NCI-H1417 (cell line): ENCODE measurements at regions not wholly inside any gene's neighbourhood (a gene's known extent, or its start where the extent isn't known, plus 50 kb on each side); places are given as distances from the start of the nearest gene placed in this dataset.
"Not testable (repeated sequence)": the region's sequence is repeated elsewhere in the genome, so short reads cannot be mapped to it uniquely, and the experiment has no call there.

Source experiments
- DNase-seq, 3 experiments: peaks; one replicate each; lab custom pipeline; 2025; lab: John Stamatoyannopoulos, UW

DNA sequence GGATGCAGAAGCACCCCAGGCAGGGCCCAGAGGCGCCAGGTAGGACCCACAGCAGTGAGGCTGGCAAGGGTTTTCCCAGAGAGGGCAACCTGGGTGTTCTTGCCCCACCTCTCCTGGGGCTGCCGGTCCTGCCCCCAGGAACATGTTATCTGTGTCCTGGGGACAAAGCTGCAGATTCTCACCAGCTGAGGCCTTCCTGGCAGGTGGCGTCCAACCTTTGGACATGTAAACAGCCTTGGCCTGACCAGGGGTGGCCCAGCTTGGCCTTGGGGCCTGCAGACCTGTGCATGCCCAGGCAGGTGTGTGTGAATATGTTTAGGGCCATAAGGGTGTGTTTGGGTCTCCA lies 101.8 kb upstream of the LARP1 start:
- DNase-seq: no peak

DNA sequence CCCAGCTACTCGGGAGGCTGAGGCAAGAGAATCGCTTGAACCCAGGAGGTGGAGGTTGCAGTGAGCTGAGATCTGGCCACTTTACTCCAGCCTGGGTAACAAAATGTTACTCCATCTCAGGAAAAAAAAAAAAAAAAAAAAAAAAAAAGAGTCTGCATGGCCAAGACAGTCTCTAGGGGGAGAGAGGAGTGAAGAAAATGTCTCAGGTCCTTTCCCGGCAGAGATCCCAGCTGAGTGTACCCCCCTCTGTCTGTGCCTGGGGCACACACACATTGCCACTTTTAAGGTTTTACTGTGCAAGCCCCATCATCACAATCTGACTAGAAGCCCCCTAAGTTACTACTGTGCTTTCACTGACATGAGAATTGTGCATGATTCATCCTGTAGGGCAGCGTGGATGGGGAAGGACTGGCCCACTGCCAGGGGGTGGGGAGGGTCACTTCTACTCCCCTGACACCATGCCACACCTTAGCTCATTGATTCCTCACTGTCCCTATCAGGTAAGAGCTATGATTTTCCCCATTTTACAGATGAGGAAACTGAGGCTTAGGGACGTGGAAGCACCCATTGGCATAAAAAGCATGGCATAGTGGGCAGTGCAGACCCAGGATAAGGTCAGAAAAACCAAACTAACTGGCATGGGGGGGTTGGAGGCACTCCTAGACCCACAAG lies 102.3 kb upstream of the LARP1 start:
- no peak for DNase-seq

DNA sequence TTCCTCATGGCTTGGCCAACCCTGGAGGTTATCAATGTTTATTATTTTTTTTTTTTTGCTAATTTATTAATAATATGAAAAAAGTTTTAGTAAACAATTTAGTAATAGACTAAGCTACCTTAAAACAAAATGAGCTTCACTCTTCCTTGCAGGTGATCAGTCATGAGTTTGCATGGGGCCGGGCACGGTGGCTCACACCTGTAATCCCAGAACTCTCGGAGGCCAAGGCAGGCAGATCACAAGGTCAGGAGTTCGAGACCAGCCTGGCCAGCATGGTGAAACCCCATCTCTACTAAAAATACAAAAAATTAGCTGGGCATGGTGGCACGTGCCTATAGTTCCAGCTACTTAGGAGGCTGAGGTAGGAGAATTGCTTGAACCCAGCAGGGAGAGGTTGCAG lies 103.4 kb upstream of the LARP1 start:
- DNase-seq: not testable (repeated sequence)

DNA sequence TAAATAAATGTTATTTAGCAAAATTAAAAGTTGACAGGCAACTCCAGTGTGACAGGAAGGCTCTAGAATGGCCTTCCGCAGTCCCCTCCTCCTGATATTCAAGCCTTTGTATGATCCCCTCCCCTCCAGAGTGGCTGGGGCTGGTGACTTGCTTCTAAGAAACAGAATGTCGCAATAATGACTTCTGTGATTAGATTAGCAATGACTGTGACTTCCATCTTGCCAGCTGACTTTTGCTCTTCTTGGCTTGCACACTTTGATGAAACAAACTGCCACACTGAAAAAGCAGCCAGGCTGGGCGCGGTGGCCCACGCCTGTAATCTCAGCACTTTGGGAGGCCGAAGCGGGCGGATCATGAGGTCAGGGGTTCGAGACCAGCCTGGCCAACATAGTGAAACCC lies 106.5 kb upstream of the LARP1 start:
- DNase-seq: no peak

DNA sequence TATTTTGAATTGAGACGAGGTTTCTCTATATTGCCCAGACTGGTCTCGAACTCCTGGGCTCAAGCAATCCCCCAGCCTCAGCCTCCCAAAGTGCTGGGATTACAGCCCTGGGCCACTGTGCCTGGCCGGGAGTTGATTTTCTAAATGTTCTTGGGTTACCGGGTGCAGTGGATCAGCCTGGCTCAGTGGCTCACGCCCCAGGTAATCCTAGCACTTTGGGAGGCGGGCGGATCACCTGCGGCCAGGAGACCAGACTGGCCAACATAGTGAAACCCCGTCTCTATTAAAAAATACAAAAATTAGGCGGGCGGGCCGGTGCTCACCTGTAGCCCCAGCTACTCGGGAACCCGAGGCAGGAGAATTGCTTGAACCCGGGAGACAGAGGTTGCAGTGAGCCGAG lies 106.9 kb upstream of the LARP1 start:
- DNase-seq: no peak

DNA sequence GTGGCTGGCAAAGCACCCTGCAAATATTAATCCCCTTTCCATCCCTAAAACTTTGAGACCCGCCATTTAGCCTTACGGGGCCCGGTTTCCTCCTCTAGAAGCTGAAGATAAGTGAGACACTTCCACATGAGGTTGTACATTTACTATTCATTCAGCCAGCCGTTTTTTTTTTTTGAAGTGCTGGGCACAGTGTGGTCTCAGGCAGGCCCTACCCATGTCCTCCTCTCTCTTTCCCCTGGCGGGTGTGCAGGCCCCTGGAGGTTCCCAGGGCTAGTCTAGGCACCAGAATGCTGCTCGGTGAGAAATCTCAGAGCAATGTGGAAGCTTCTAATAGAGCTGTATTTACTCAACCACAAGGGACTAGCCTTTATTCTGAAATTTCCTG lies 107.4 kb upstream of the LARP1 start:
- no peak for DNase-seq

DNA sequence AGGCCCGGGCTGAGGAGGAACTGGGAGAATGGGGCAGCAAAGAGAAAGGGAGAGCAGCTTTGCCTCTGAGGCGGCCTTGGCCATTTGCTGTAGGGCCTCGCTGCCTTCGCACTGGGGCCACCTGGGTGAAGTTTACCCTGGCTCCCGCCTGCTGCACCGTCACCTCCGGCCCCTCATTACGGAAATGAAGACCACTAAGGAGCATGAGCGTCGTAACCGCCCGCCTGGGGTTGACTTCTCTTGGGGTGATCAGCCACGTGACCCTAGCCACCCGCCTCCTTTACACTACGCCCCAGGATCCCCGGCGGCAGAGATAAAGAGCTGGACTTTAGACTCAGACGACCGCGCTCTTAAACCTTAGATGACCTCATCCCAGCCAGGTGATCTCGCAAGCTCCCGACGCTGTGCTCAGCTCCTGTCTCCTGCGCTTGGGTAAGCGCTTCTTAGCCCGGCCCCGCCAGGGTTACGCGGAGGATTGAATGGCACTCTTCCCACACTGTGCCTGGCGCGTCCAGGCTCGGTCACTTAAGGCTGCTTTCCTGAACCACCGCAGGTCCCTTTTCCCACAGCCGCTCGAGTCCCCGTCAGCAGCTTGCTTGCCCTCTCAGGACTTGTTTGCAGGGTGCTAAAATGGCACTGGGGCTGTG lies 107.9 kb upstream of the LARP1 start:
- peak in 1 of 3 experiments; percentile 17 for DNase-seq

DNA sequence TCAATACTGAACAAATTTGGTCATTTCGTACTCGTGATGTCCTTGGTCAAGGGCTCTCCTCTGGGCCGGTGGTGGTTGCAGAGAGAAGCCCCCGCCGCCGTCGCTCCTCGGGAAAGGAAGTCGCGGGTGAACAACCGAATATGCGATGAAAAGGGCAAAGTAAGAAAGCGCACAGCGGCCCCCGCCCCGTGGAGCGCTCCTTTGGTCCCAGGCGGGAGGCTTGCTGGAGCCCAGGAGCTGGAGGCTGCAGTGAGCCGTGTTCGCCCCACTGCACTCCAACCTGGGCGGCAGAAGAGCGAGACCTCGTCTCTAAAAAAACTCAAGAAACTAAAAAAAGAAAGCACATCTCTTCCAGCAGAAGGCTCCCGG lies 108.4 kb upstream of the LARP1 start:
- no peak for DNase-seq

DNA sequence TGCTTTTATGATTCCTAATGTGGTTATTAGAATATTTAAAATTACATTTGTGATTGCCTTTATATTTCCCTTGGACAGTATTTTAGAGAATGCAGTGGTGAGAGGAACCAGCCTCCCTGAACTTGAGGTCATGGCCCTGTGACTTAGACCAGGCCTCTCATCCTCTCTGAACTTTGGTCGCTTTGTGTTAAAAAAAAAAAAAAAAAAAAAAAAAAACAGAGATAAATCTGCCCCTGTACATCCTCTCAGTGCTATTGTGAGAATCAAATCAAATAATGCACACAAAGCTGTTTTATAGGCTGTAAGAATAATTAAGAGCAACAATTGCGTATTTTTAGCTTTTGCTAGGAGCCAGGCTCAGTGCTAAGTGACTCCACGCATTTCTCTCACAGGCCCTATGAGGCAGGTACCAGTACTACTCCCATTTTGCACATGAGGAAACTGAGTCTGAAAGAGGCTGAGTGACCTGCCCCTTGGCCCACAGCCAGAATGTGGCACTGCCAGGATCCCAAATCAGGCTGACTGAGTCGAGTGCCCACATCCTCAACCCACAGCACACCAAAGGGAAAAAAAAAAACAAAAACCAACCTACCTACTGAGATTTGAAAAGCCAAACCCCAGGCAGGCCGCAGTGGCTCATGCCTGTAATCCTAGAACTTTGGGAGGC lies 110.3 kb upstream of the LARP1 start:
- no peak for DNase-seq

DNA sequence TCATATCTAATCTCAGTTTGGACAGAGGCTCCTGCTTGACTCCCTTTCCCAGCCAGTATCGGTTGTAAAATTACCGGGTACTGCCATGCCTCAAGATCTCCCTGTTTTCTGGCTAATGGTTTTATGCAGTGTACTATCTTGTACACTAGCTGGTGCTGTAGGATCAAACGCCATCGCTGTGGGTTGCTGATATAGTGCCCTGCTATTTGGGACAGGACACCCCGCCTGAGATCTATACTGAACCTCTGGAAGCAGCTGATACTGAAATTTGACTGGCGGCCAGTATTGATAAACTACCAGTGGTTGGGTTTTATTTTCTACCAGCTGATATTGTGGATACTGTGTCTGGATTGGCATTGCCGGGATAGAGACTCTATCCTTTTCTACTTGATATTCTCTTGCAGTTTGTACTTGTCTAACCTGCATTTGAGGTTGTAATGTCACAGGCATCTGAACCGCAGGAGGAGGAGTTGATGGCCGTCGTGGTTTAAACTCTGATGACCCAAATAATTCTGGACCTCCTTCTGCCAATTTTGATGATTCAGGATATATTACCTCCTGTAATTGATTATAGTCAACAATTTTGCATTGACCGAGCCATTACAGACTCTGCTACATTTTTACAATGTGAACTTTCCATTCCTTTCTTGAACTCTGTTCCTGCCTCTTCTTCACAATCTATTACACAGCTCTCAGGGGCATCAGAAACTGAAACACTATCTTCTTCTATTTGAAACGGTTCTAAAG lies 112.5 kb upstream of the LARP1 start:
- DNase-seq: no peak

DNA sequence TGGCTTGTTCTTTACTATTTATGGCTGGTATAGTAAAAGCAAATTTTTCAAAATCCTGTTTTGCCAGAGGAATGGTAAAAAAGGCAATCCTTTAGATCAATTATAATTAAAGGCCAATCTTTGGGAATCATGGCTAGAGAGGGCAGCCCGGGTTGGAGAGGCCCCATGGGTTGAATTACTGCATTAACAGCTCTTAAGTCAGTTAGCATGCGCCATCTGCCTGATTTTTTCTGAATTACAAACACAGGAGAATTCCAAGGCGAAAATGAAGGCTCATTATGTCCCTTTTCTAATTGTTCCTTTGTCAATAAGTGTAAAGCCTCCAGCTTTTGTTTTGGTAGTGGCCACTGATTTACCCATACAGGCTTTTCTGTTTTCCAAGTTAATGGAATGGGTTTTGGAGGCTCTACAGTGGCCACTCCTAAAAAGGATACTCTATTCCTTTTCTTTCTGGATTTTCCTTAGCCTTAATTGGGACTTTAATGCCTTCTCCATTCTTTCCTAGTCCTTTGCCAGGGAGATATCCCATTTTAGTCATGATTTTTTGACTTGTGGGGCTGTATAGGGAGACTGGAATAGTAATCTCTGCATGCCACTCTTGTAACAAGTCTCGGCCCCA lies 114.9 kb upstream of the LARP1 start:
- peak; percentile 6 to 51 (median 10) for DNase-seq

DNA sequence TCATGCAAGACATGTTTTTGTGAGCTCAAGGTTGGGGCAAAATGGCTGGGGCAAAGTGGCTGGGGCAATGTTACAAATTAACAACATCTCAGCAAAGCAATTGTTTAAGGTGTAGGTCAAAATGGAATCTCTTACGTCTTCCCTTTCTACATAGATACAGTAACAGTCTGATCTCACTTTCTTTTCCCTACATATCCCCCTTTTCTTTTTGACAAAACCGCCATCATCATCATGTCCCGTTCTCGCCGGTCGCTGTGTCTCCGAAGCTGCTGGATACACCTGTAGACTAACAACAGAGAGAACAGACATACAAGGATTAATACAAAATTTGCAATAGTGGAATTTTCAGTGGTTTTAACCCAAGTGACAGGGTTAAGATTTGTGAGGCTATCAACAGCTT lies 118.4 kb upstream of the LARP1 start:
- not testable (repeated sequence) for DNase-seq

DNA sequence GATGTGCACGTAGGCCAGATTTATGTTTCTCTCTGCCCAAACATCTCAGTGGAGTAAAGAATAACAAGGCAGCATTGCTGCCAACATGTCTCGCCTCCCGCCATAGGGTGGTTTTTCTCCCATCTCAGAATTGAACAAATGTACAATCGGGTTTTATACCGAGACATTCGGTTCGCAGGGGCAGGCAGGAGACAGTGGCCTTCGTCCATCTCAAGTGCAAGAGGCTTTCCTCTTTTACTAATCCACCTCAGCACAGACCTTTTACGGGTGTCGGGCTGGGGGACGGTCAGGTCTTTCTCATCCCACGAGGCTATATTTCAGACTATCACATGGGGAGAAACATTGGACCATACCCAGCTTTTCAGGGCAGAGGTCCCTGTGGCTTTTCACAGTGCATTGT lies 118.9 kb upstream of the LARP1 start:
- DNase-seq: not testable (repeated sequence)

DNA sequence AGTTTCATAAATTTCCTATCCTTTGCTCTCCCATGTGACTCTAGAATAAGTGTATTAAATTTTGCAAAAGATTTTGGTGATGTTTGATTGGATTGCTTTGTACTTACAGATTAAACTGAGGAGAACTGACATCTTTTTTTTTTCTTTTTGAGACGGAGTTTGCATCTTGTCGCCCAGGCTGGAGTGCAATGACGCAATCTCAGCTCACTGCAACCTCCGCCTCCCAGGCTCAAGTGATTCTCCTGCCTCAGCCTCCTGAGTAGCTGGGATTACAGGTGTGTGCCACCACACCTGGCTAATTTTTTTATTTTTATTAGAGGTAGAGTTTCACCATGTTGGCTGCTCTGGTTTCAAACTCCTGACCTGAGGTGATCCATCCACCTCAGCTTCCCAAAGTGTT lies 121.4 kb upstream of the LARP1 start:
- DNase-seq: not testable (repeated sequence)

DNA sequence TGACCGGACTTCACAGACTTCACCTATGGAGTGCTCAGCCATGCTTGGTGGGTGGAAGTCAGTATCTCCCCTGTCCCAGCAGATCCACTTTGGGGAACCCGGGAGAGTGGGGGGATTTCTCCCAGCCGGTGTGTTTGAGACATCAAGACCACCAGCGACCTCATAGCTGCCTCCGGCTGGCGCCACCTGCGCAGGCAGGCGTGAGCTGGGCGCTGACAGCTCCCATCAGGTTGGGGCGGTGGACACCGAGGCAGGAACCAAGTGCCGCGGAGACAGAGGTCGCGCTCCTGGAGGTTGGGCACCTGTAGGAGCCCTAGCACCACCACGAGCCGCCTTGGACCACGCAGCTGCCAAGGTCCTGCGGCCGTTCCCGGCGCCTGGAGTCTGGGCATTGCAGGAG lies 124.0 kb upstream of the LARP1 start:
- no peak for DNase-seq

DNA sequence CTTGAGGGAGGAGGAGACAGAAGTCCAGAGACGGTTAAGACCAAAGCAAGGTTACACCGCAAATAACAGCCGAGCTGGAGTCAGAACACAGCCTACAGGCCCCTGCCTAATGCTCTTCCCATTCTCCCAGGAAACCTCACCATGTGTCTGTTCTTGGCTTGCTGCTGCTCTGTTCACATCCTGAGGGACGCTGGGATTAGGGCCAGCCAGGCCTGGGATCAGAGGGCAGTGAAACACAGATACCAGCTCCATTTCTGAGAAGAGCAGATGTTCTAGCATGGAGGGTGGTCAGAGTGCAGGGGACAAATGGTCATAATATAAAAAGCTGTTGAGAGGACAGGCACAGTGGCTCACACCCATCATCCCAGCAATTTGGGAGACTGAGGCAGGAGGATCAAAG lies 124.8 kb upstream of the LARP1 start:
- DNase-seq: no peak

DNA sequence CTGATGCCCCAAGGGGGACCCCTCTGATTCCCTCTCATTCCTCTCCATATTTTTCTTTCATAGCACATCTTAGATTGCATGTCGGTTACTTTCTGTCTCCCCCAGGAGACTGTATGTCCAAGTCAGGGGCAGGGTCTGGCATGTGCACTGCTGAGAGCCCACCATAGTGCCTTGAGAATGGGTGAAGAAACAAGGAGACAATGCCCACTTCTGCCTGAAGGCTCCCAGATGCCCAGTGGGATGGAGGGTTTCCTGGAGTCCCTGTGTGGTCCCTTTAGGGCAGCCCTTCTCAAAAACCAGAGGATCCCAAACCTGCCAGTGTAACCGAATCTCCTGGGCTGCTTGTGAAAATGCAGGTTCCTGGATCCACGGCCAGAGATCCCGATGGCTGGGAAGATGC lies 126.5 kb upstream of the LARP1 start:
- DNase-seq: no peak

DNA sequence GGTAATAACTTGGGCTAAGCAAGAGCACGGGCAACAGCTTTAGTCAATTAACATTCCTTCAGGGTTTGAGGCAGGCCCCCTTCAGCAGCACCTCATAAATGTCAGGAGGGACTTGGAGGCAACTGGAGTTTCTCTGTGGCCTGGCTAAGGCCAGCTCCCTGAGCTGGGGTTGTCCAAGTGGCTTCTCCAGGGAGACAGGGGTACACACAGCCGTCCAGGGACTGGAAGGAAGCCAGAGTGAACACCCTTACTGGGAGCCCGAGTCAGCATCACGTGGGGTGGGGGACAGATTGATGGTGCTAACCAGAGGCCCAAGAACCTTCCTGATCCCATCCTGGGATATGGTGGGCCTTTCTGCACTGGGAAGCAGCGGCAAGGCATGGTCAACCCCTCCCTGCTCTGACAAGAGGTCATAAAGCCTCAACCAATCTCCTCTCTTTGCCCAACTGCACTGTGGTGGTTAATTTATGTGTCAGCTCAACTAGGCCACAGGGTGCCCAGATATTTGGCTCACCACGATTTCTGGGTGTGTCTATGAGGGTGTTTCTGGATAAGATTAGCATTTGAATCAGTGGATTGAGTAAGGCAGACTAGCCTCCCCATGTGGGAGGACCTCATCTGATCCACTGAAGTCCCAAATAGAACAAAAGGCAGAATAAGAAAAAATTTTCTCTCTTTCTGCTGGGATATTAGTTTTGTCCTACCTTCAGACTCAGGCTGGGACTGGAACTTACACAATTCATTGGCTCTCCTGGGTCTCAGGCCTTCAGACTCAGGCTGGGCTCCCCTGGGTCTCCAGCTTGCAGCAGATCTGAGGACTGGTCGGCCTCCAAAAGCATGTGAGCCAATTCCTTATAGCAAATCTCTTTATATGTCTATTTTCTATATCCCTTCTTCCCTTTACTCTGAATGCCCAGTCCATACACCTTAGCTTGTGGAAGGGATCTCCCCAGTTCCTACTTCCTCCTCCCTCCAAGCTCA lies 127.2 kb upstream of the LARP1 start:
- DNase-seq: no peak

DNA sequence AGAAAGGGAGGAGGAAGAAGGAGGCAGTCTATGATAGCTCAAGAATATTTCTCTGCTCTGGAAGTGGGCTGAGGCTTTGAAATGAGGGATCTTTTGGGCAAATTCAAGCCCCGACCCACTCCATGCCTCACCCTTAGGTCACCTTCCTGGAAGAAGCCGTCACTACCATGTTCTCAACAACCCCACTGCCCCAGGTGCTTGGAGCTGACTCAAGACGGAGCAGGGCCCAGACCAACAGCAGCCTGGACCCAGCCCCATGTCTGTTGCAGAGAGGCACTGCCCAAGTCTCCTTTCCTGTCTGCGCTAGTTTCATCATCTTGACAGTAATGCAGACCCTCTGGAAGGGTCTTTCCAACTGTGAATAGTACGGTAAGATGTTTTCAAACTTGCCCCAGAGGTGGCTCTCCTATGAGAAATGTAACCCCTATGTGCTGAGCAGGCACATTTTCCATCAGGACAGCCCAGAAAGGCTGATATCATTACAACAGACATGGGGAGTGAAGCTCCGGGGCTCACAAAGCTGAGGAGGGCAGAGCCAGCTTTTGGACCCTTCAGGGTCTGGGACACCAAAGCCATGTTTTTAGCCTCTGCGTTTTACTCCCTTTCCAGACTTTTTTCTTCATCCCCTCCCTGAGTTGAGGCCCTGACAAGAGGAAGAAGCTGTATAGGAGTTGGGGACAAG lies 128.2 kb upstream of the LARP1 start:
- DNase-seq: no peak

DNA sequence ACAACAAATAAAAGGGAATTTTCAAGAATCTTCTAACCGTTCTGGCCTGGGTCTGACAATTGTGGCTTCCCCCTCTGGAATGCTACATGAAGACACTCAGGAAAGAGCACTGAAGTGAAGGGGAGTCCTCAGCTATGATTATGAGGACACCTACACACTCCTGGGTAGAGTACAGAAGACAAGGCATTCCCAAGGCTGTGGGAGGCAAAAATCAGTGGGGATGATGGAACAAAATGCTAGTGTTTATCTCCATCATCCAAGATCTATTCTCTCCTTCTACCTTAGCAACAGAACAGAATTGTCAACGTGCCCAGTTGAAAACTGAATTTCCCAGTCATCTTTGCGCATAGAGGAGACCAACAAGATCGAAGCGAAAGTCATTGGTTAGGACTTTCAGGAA lies 130.1 kb upstream of the LARP1 start:
- no peak for DNase-seq

DNA sequence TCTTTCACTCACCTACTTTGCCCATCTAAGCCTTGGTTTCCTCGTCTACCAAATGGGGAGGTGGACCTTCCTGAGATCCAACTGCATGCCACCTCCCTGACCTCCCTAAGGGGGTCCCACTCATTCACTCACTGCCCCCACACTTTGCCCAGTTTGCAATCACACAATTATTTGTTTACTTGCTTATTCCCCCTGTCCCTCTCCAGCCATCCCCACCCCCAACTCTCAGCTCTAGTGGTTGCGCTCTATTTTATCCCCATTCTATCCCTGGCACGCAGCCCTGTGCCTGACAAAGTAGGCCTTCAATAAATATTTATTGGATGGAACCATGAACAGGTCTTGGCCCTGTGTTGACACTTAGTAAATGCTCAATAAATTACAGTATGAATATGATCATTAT lies 130.8 kb upstream of the LARP1 start:
- no peak for DNase-seq
